Small intestine (tissue), 7 donors: ENCODE measurements at regions not wholly inside any gene's neighbourhood (a gene's known extent, or its start where the extent isn't known, plus 50 kb on each side); places are given as distances from the start of the nearest gene placed in this dataset.

Experiments
- DNase-seq, 2 donors: peaks; one replicate each; pipeline versions ENCODE4 v3.0.0 to v3.0.0-alpha.2; 2013
- FAIRE-seq: peaks from 2 replicates; lab custom pipeline; 2012; peaks lifted over from hg19 to GRCh38; lab: Jason Lieb, UNC
- H3K27ac ChIP-seq, 3 donors: one replicate each; pipeline ENCODE4 v1.5.1; 2013; ENCODE audit warnings: low read length in 2 of 3, mild to moderate bottlenecking in 2 of 3, control low read depth in 1 of 3, inconsistent platforms in 1 of 3, low read depth in 1 of 3, moderate library complexity in 1 of 3
- H3K27me3 ChIP-seq, 3 donors: one replicate each; pipeline ENCODE4 v1.6.1; 2013; ENCODE audit warnings: low read length in 3 of 3, inconsistent platforms in 1 of 3; ENCODE audit not compliant: control insufficient read depth in 3 of 3, insufficient read depth in 3 of 3
- H3K36me3 ChIP-seq, 3 donors: one replicate each; pipeline ENCODE4 v1.6.1; 2013; ENCODE audit warnings: low read length in 3 of 3, inconsistent platforms in 1 of 3, low read depth in 1 of 3, mild to moderate bottlenecking in 1 of 3, moderate library complexity in 1 of 3; ENCODE audit not compliant: control insufficient read depth in 3 of 3, insufficient read depth in 2 of 3
- H3K4me1 ChIP-seq, 3 donors: one replicate each; pipeline ENCODE4 v1.6.1; 2013; ENCODE audit warnings: low read length in 2 of 3, inconsistent platforms in 1 of 3, low read depth in 1 of 3, mild to moderate bottlenecking in 1 of 3, moderate library complexity in 1 of 3; ENCODE audit not compliant: control insufficient read depth in 3 of 3, insufficient read depth in 2 of 3
- H3K4me3 ChIP-seq, 3 donors: one replicate each; pipeline ENCODE4 v1.5.1; 2013; ENCODE audit warnings: low read length in 3 of 3, control low read depth in 1 of 3, inconsistent platforms in 1 of 3, low read depth in 1 of 3, mild to moderate bottlenecking in 1 of 3, moderate library complexity in 1 of 3
- H3K9me3 ChIP-seq, 2 donors: one replicate each; pipeline ENCODE4 v1.6.1; 2013; ENCODE audit warnings: low read depth in 1 of 2, low read length in 1 of 2; ENCODE audit not compliant: control insufficient read depth in 2 of 2, insufficient read depth in 1 of 2
- WGBS, 3 donors: extraction: QIAGEN DNeasy Blood & Tissue Kit; methylation state at CpG; one replicate each; pipeline ENCODE4 v1.1.7; 2013; 5-methylcytosine and 5-hydroxymethylcytosine counted together
- donor health status: healthy with polysubstance abuse.
- donor health status: control.
- donor health status: control.
- donor health status: Bipolar disorder and iron deficiency.
- donor health status: healthy.

DNA sequence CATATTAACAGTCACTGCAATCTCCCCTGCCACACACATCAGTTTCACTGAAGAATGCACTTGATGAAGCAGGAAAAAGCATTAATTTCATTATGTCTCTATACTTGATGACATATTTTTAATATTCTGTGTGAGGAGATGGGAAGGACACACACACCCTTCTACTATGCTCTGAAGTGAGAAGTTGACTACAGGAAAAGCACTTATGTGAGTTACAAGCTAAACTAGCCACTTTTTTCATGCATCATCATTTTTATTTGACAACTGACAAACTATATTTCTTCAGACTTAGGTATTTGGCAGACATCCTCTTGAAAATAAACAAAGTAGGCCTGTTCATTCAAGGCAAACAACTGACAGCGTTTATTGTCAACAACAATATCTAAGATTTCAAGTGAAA is 150.4 kb upstream of the ID2 start:
- H3K27me3 ChIP-seq, result no peaks in the 10 kb centered on the region
- FAIRE-seq, result no peak
- no peak overlapping the region for H3K4me3 ChIP-seq
- no peak overlapping the region for H3K27ac ChIP-seq
- H3K4me1 ChIP-seq, result peaks cover 0 to 35% (median 4%) of the 10 kb centered on the region in 3 donors
- H3K9me3 ChIP-seq, result peaks cover 0 to 9% of the 10 kb centered on the region in 2 donors
- no peak for DNase-seq
- H3K36me3 ChIP-seq, result no peaks in the 10 kb centered on the region
- WGBS, 3 donors, result 83 to 91% (median 83%) methylated on average over 1 of the region's 1 CpG

GRCh38 chr2:8532438-8532837 is 149.4 kb upstream of the ID2 start:
- DNase-seq (no peak), FAIRE-seq (no peak)
- H3K36me3 ChIP-seq, result peaks cover 0 to 2% (median 0%) of the 10 kb centered on the region in 3 donors
- 88 to 95% (median 95%) methylated on average over 5 of the region's 5 CpGs for WGBS, 3 donors
- H3K4me1 ChIP-seq, result peaks cover 0 to 35% (median 0%) of the 10 kb centered on the region in 3 donors
- no peak overlapping the region for H3K27ac ChIP-seq
- H3K27me3 ChIP-seq, result no peaks in the 10 kb centered on the region
- no peak overlapping the region for H3K4me3 ChIP-seq
- peaks cover 0 to 9% of the 10 kb centered on the region in 2 donors for H3K9me3 ChIP-seq

DNA sequence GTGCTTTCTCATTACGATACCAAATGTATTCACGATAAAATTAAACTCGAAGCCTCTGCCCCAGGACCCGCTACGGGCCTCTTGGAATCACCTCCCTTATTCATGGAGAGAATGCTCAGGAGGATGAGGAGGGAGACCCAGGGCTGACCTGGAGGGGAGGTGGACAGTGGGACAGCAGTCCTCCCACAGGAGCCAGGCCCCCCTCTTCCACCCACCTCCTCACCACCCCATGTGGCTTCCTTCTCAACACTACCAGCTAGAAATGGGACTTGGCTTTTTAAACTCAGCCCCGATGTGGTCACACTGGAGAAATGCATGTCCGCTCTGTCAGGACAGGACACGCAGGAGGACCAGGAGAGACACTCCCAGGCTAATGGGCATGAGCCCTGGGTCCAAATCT is 147.9 kb upstream of the ID2 start:
- H3K27ac ChIP-seq, result no peak overlapping the region
- 94 to 99% (median 94%) methylated on average over 8 of the region's 8 CpGs for WGBS, 3 donors
- H3K27me3 ChIP-seq, result no peaks in the 10 kb centered on the region
- peaks cover 0 to 48% (median 0%) of the 10 kb centered on the region in 3 donors for H3K4me1 ChIP-seq
- H3K36me3 ChIP-seq, result peaks cover 0 to 2% (median 0%) of the 10 kb centered on the region in 3 donors
- FAIRE-seq, result no peak
- peaks cover 0 to 9% of the 10 kb centered on the region in 2 donors for H3K9me3 ChIP-seq
- H3K4me3 ChIP-seq, result no peak overlapping the region
- DNase-seq, result no peak

- peaks cover 0 to 2% (median 0%) of the 10 kb centered on the region in 3 donors for H3K36me3 ChIP-seq
- H3K4me1 ChIP-seq, result peaks cover 0 to 52% (median under 1%) of the 10 kb centered on the region in 3 donors
- no peak for DNase-seq
- H3K27me3 ChIP-seq, result no peaks in the 10 kb centered on the region
- peaks cover 0 to 9% of the 10 kb centered on the region in 2 donors for H3K9me3 ChIP-seq
- 78 to 95% (median 88%) methylated on average over 12 of the region's 12 CpGs for WGBS, 3 donors
- no peak for FAIRE-seq
- no peak overlapping the region for H3K4me3 ChIP-seq
- peak overlapping the region in 1 of 3 donors; percentile 46 for H3K27ac ChIP-seq
Measured at GRCh38 chr2:8534386-8534728, 147.5 kb upstream of the ID2 start.

DNA sequence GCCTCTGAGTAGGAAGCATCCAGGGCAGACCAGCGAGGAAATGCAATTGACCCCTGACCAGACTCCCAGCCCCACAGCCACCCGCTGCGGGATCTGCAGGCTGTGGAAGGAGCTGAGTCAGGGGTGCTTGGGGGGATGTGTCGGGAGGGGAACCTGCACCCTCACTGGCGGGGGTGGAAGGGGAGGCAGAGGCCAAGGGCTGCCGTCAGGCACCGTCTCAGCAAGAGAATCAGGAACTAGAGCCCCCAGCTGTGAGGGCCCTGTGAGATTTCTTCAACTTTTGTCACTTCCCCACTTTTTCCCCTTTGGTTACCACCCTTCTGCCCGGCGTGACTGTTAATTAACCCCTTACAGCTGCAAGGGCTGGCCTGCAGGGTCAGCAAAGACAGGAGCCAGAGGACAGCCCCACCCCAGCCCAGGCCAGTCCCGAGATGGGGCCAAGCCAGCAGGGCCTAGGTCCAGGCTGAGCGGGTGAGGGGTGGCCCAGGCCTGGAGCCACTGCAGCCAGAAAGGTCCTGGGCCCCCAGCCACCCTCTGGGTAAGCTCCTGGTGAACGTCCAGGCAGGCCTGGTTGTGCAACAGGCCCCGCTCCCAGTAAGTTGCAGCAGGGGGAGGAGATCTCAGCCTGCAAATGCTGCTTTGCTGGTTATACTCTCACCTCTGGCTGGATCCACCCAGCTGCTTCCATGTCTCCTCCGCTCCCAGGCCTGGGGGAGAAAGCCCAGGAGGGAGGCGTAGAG is 147.0 kb upstream of the ID2 start:
- 60 to 80% (median 71%) methylated on average over 11 to 15 of the region's 15 CpGs for WGBS, 3 donors
- Histone ChIP-seq H3K27me3 (no peaks in the 10 kb centered on the region), H3K4me3 (no peak overlapping the region), H3K27ac (peak overlapping the region in 2 of 3 donors; percentile 46 to 48), H3K9me3 (peaks cover 0 to 9% of the 10 kb centered on the region in 2 donors), H3K4me1 (peaks cover 4 to 57% (median 4%) of the 10 kb centered on the region in 3 donors), H3K36me3 (peaks cover 0 to 2% (median 0%) of the 10 kb centered on the region in 3 donors)
- DNase-seq (peak in 1 of 2 donors; percentile 74), FAIRE-seq (no peak)

- WGBS, 3 donors, result 74 to 87% (median 85%) methylated on average over 9 of the region's 9 CpGs
- Histone ChIP-seq H3K4me3 (no peak overlapping the region), H3K36me3 (peaks cover 0 to 2% (median 0%) of the 10 kb centered on the region in 3 donors), H3K27me3 (no peaks in the 10 kb centered on the region), H3K4me1 (peaks cover 4 to 63% (median 7%) of the 10 kb centered on the region in 3 donors), H3K9me3 (peaks cover 0 to 9% of the 10 kb centered on the region in 2 donors), H3K27ac (peak overlapping the region in 2 of 3 donors; percentile 46 to 48)
- no peak for DNase-seq
- FAIRE-seq, result no peak
Measured at GRCh38 chr2:8535469-8535795, 146.4 kb upstream of the ID2 start.

- no peaks in the 10 kb centered on the region for H3K27me3 ChIP-seq
- H3K9me3 ChIP-seq, result peaks cover 0 to 6% of the 10 kb centered on the region in 2 donors
- peaks cover 4 to 69% (median 7%) of the 10 kb centered on the region in 3 donors for H3K4me1 ChIP-seq
- H3K4me3 ChIP-seq, result no peak overlapping the region
- 74 to 81% (median 78%) methylated on average over 19 of the region's 19 CpGs for WGBS, 3 donors
- FAIRE-seq (no peak), DNase-seq (no peak)
- peak overlapping the region in 1 of 3 donors; percentile 46 for H3K27ac ChIP-seq
- peaks cover 0 to 2% (median 0%) of the 10 kb centered on the region in 3 donors for H3K36me3 ChIP-seq
Measured at GRCh38 chr2:8535821-8536685, 145.8 kb upstream of the ID2 start.
